ENCODE measurements at regions not wholly inside any gene's neighbourhood (a gene's known extent, or its start where the extent isn't known, plus 50 kb on each side); places are given as distances from the start of the nearest gene placed in this dataset.
"Not testable (repeated sequence)": the region's sequence is repeated elsewhere in the genome, so short reads cannot be mapped to it uniquely, and the experiment has no call there.

DNA sequence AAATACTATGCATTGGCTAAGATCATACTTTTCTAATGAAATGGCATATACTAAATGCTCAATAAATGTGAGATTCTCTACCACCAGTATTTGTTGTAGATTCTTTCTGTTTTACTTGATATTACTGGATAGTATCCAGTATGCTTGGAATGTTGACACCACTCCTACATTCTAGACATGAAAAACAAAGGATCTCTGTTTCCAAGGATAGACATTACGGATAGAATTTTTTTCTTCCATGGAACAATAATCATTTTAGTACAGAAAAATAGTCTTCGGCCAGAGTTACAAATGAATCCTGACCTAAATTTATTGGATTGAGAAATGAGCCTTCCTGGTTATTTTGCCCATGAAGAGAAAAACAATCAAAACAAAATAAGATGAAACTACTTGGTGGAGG, 258.2 kb upstream of the NT5E start:
- no peak for DNase-seq

DNA sequence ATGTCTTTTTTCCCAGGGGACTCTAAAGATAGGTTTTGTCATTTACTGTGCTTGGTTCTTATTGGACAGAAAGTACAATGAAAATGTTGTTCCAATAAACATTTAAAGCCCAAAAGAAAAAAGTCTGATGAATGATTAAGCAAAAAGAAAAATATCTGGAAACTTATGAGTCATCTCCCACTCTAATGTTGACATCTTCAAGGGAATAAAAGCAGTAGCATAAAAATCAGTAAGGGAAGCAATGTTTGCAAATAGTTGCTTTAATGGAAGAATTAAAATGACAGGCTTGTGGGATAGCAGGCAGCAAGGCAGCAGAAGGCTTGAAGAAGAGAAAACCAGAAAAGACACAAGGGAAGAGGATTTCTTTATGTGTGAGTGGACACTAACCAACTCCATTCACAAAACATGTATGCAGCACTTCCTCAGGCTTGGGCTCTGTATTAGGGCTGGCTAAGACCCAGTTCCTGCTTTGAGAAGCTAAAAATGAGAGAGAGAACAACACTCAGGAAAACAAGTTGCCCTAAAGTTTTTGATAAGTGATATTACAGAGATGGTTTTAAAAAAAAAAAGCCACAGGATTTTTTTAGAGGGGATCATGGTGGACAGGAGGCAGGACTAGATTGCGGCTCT, 263.2 kb upstream of the NT5E start:
- no peak for DNase-seq

DNA sequence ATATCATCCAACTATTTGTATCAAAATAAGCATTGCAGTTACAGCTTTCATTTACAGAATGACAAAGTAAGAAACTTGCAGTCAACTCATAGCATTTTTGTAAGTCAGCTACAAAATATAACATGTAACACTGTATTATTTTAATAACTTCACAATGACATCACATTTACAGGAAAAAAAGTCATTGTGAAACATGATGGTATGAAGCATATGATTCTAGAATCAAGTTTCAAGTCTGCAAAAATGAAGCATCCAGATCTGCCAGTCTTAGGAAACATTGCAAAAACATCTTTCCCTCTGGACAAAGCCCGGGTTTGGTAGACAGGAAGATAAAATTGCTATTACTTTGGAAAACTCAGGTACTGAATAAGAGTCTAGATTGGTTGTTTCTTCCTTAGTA, 263.9 kb upstream of the NT5E start:
- no peak for DNase-seq

DNA sequence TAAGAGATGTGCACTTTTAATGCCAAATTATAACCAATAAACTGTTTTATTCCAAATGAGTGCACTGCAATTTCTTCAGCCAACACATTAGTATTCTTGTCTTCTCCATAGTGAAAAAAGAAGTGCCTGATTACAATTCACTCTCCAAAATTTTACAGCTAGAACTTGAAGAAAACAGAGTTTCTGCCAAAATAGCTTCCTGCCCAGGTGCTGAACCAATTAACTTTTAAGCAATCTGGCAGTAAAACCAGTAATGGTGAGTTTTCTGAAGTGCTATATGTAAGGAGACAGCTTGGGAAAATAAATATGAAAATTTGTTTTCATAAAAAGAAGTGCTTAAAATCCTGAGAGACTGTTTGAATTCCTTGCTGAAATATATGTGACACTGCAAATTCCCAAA, 266.0 kb upstream of the NT5E start:
- no peak for DNase-seq

DNA sequence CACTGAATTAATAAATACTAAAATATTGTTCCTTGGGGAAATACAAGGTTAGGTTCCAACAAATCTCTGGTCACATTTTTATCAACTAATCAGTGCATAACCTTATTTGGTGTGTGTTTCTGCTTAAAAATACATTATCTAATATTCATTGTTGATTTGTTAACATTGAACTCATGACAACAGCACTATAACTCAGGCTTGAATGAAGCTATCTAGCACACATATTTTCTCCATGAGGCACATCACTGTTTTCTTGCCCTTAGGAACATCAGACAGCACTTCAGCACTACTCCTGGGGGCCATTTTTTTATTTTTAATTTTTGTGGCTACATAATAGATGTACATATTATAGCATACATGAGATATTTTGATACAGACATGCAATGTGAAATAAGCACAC, 277.2 kb upstream of the NT5E start:
- DNase-seq: no peak

DNA sequence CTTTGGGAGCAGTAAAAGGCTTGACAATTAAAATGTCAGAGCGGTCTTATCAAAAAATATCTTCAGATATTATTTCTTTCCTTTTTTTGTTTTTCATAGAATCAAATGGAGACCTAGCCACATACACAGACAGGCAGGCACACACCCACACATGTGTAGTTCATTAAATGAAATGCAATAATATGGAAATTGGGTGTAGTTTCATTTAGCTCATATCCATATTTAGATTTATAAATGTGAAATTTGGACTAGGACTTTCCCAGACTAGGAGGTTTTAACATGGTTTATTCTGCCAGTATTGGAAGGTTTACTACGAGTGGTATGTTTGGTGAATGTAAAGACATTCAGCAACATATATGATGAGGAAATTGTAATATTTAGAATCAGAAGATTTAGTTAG, 277.7 kb upstream of the NT5E start:
- DNase-seq: no peak

DNA sequence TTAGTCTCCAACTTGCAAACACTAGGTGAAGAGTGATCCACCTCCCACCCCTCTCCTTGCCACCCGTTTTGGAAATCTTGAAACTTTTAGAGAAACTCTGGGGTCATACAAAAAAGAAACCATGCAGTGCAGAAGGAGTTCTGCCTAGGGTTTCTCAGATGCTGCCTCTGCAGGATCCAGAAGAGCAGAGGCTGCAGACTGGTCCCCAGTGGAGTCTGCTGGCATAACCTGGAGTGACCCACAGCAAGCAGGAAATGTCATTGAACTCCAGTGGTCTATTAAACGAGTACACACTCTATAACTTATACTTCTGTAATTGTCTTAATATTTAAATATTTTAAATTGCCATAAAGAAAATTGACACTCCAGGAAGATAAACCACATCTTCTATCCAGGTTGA, 280.7 kb upstream of the NT5E start:
- DNase-seq: no peak

DNA sequence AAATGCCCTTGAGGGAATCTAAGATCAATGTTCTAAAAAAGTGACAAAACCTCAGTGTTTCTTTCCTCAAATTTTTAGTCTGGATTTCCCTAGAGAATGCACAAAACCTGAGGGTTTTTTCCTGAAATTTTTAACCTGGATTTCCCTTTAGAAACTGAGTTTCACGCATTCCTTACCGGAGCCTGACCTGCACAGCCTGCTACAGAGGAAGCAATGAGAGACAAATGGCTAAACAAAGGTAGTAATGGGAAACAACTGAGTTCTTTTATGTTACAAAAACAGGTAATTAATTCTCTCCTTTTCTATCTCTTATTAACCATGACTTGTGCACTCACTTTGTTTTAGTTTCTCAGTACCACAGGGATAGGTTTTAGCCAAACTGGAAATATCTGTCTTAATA, 281.7 kb upstream of the NT5E start:
- no peak for DNase-seq

DNA sequence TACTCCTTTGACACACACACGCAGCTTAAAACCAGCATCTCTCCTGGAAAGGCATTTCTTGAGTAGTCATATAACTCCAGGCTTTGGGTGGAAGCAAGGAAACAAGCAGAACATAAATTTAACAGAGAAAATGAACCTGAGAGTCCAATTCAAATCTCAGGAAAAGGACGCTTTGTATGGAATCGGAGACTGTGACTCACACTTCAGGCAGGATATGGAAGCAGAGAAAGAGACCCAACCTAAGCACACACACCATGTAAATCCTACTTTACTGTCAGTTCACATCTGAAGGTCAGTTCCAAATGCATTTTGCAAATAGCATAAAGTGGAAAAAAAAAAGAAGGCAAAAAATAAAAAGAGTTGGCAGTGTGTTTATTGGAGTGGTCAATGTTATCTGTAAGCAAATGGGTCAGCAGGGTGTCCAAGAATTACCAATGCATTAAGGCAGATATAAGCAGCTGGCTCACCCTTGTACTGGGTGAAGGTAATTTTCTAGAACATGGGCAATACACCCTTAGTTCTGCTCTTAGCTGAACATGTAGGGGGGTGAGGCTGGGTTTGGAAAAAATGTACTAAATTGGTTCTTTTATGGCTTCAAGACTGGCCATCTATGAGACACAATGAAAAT, 283.7 kb upstream of the NT5E start:
- no peak for DNase-seq

DNA sequence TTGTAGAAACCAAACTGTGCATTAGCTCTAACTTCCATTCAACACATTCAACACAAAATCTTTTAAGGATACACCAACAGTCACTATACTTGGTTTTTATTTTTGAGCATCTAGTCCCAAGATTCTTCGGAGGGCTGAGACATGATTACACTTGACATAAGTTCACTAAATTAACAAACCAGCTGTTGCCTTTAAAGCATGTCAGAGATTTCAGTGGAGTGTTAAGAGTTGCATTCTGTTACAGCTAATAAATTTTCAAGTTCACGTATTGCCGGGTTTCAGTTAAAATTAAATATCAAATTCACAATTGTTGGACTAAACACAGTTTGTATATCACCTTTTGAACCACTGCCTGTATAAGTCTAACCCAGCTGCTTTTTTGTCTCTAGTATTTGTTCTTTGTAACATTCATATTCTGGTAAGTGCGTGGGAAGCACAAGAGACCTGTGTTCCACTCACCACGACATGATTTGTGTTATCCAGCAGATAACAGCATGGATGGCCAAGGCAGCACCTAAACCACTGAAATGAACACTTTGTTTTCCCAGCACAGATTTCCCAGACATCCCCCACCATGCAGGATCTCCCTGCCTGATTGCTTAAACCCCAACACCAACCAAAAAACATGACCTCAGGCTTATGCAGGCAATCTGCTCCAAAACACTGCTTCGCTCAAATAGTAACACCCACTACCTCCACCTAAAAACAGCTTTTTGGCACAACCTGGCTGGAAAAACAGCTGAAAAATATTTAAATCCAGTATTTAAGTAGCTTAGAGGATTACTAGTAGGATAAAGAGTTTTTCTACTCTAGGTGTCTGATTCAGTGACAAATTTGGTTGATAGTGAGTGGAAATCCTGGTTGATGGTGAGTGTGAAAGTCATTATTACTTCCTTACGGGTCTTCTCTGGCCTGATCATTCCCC, 286.5 kb upstream of the NT5E start:
- DNase-seq: no peak

DNA sequence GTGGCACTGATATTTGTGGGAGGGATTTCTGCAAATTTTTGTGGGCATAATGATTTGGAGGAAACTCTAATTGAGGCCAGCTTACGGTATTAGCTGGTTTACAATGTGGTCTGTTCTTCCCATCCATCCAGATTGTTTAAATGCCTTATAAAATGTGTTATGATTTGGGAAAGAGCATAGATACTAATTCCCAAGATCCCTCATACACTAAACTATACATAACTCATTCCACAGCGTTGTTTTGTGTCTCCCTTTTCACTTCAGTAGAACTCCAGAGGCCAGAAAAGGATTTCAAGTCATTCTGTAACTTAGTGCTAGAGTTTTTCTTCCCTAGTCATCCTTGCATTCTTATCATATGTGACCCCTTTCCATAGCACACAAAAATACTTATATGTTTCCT, 292.6 kb upstream of the NT5E start:
- DNase-seq: no peak

DNA sequence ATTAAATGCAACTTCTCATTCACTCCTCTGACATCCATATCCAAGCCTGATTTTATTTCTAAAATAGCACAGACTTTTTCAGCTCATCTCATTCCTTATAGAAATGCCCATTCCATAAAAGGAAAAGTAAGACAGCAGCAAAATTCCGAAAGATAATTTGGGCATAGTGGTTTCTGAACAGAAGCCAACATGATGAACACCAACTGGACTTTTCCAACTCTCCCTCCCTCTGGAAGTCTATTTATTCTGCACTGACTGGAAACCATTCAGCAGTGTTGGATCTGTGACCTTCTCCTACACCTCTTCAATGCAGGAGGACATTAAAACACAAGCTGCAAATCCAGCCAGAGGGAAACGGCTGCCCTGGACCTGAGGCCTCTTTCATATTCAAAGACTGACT, 306.2 kb upstream of the NT5E start:
- no peak for DNase-seq

DNA sequence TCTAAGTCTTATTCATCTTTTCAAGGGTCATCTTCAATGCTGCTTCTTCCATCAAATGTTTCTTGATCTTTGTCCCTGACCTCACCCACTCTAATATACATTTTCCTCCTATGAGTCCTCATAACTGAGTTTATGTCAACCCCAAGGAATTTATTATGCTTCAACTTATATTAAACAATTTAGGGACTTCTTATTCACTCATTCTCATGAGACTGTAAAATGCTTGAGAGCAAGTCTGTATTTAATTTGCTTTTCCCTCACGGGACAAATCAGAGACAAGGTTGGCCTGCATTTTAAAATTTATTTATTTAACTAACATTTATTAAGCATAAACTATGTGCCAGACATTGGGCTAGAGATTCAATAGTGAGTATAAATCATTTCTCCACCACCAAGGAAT, 312.0 kb upstream of the NT5E start:
- DNase-seq: no peak

DNA sequence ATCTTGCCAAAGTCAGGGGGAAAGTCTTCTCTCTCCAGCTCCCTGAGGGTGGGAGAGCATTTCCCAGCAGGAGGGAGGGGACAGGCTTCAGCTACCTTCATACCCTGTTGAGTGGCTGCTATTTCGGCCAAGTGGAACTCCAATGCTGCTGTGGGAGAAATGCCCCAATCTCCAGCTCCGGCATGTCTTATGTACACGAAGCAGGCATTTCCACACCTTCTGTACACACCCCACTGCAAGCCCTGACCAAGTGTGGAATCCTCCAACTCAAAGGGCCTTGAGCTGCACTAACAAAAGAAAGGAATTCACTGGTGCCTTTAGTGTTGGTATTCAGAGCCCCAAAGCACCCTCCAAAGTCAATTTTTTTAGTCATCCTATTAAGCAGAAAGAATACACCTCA, 313.6 kb upstream of the NT5E start:
- no peak for DNase-seq

DNA sequence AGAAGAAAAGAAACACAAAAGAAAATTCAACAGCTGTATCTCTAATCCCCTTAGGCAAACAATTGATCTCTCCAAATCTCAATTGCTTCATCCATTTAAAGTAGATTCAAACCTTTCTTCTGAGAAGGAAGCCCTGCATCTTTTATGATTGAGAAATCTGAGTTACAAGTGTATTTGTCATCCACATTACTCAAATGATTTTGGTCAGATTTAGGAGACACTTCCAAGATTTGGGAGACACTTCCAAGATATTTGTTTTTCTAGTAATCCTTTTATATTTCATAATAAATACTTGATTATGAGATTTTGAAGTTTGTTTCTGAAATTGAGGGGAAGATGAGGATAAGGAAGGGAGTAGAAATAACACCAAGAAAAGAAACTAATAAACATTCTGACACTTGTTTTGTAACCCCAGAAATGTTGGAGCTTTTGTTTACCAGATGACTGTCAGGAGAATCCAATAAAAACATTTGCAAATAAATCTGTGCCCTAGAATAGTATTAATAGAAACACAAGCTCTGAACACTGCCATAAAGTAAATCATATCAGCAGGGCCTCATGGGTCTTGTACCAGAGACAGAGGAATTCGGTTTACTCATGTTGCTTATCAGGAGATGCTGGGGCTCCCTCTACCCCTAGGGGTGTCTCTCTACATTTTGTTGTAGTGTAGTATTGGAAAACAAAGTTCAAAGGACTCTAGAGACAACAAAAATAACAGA, 314.3 kb upstream of the NT5E start:
- DNase-seq: no peak

DNA sequence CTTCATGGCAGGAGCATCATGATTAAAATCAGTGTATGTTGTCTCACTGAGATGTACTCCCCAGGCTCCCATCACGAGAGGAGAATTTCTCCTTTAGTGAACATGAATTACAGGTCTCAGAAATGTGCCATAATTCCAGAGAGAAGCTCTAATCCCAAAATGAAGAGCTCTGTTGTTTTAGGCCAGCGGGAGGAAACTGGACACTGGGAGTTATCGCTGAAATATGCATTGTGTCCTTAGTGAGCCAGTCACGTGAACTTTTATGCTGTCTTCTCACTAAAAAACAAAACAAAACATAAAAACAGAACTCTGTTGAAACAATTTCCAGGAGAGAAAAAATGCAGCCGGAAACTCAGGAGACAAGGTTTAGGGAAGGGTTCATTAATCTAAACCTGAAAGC, 315.7 kb upstream of the NT5E start:
- DNase-seq: no peak

DNA sequence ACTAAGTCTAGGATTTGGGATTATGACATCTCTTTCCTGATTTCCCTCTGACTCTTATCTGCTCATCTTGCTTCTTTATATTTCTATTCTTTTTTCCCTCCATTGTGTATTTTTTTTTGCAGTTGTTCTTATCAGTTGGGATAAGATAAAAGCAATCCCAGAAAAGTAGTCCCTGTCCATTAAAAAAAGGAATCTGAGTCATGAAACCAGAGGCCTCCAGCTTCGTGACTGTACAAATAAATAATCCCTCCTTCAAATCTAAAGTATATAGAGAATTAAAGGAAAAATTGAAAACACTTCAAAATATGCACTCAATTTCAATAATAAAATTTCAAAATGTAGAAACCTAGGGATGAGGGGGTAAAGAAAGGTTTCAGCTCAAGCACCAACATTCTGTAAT, 317.8 kb upstream of the NT5E start:
- DNase-seq: no peak

DNA sequence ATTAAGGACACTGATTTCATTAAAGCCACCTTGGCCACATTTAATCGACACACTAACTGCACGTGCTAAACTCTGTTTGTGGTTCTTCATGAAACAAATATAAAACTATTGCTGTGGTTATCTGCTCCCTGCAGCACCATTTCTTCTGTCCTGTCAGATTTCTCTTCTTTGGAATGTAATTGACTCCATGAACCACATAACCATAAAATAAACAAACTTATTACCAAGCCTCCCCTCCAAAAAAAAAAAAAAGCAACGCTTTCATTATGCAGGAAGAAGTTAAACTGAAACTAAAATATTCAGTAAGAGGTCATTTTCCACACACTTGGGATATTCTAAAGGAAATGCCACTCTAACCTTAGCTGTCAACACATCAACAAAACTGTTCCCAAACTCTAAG, 319.1 kb upstream of the NT5E start:
- no peak for DNase-seq

DNA sequence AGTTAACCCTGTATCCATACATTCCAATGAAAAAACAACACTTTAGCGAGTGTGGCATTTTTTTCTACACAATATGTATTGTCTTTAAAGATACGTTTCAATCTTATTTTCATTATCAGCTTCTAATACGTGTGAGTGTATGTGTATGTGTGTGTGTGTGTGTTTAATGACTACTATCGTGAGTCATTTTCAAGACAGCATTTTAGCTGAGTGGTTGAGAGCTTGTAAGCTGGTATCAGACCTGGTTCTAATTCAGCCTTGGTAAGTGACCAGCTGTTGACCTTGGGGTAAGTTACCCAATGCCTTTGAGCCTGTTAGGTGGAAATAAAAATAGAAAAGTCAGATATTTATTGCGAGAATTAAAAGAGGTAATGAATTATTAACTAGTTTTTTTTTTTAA, 320.0 kb upstream of the NT5E start:
- no peak for DNase-seq

DNA sequence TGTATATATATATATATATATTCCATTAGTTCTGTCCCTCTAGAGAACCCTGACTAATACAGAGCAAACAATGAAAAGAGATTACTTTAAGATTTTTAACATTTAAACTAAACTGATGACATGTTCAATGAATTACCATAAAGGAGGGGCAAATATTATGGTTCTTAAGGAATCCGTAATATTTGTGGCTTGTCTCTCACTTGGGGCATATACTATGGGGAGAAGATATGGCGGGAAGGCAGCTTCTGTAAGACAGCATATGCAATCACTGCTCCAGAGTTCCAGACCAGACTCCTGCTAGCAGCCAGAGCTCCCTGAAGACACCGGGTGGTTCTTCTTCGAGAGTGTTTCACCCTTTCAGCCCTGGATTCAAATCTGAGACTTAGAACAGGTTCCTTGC, 321.1 kb upstream of the NT5E start:
- no peak for DNase-seq

DNA sequence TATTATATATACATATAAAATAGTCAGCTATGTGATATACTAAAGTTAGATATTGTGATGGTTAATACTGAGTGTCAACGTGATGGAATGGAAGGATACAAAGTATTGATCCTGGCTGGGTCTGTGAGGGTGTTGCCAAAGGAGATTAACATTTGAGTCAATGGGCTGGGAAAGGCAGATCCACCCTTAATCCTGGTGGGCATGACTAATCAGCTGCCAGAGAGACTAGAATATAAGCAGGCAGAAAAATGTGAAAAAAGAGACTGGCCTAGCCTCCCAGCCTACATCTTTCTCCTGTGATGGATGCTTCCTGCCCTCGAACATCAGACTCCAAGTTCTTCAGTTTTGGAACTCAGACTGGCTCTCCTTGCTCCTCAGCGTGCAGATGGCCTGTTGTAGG, 321.6 kb upstream of the NT5E start:
- DNase-seq: not testable (repeated sequence)

DNA sequence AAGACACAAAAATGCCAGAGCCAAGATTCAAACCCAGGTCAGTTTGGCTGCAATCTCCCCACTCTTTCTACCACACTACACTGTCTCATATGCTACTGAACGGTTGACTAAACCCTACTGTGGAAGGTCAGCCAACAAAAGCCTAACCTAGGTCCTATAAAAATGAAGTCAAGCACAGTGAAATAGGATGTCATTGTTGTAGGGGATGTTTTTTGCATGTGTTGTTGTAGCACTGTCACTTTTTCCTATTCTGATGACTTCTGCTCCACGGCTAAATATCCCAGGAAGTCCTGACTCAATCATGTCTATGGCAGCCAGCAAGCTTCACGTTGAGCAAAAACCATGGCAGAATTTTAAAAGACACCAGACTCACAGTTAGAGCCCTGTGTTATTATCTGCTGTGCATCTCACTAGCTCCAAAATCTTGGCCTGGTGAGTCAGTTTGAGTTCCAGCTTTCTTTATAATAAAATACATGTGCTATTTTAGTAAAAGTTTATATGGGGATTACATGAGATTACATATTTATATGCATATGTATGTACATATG, 322.1 kb upstream of the NT5E start:
- no peak for DNase-seq

DNA sequence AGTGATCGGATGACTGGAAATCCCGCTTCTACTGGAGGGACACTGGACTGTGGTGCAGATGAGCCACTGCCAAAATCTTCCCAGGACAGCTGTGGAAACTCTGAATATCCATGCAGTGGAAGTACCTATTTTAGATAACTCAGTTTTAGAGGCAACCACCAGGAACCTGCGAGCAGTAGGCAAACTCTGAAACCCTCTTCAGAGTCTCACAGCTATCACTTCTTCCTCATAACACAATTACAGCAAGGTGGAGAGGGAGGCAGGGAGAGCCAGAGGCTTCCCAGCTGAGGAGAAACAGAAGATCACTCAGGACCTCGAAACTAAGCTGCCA, 322.8 kb upstream of the NT5E start:
- DNase-seq: no peak

All from NCI-H2171 treated with DMSO at 0.1 percent for 48 hours (cell line).